GM12878 (cell line): ENCODE measurements at regions not wholly inside any gene's neighbourhood (a gene's known extent, or its start where the extent isn't known, plus 50 kb on each side); places are given as distances from the start of the nearest gene placed in this dataset.
A peak's percentile ranks its signal among the peaks of the same experiment; 100 is the strongest.

ENCODE experiments used
- ATAC-seq: fragments of 200-7000 bp; cut with Tn5 transposase; 3 replicates; pipeline ENCODE4 v1.9.1; 2020; ENCODE audit warnings: mild to moderate bottlenecking, moderate library complexity
- BruUV-seq: library from RNA; stranded (reverse); fragments of 400-500 nt; replicated peaks from 2 replicates; lab custom pipeline; 2021; lab: Mats Ljungman, UMichigan
- CTCF ChIA-PET: fragments of 300-600 bp; sonication (Branson Sonifier 250); formaldehyde crosslinking; extraction: SDS; loops from one replicate; lab custom pipeline; 2021; ENCODE audit warnings: inconsistent platforms; lab: Yijun Ruan, JAX
- POLR2A ChIA-PET: fragments of 350-600 bp; formaldehyde crosslinking; extraction: SDS; loops from one replicate; lab custom pipeline; 2021; ENCODE audit warnings: inconsistent platforms; lab: Charles Lee
- RAD21 ChIA-PET: fragments of 300-600 bp; sonication (Branson Sonifier 250); formaldehyde crosslinking; loops from one replicate; lab custom pipeline; 2023; ENCODE audit warnings: antibody characterized with exemption; ENCODE audit not compliant: unreplicated experiment; lab: Charles Lee
- SMC1A ChIA-PET: fragments of 300-600 bp; sonication (Branson Sonifier 250); formaldehyde crosslinking; loops from one replicate; lab custom pipeline; 2023; ENCODE audit not compliant: unreplicated experiment, uncharacterized antibody; lab: Charles Lee
- DNase-seq: peaks from one replicate; pipeline ENCODE4 v3.0.0-alpha.2; 2011; ENCODE audit warnings: low read depth, low spot score
- FAIRE-seq: peaks from 3 replicates; lab custom pipeline; 2011; peaks lifted over from hg19 to GRCh38; lab: Jason Lieb, UNC
- H2AFZ ChIP-seq: 2 replicates; pipeline ENCODE4 v1.6.0; 2011; ENCODE audit warnings: low read depth, low read length, control low read depth; ENCODE audit not compliant: control insufficient read depth
- H3K27ac ChIP-seq: 2 replicates; pipeline ENCODE4 v1.5.1; 2011; ENCODE audit warnings: control low read depth; ENCODE audit not compliant: control insufficient read depth, insufficient read depth
- H3K27me3 ChIP-seq, 2 experiments: replicated peaks in 1 of 2; 2 replicates each; pipeline versions ENCODE4 v1.6.0 to v1.6.1; 2011; ENCODE audit warnings: low read length in 1 of 2; ENCODE audit not compliant: control insufficient read depth in 2 of 2, insufficient read depth in 2 of 2
- H3K36me3 ChIP-seq, 2 experiments: 2 replicates each; pipeline ENCODE4 v1.5.1; 2011; ENCODE audit warnings: low read length in 1 of 2; ENCODE audit not compliant: control insufficient read depth in 2 of 2, insufficient read depth in 2 of 2
- H3K4me1 ChIP-seq: 2 replicates; pipeline ENCODE4 v1.6.1; 2011; ENCODE audit warnings: mild to moderate bottlenecking, low read length, moderate library complexity, mixed read lengths; ENCODE audit not compliant: control insufficient read depth, insufficient read depth
- H3K4me2 ChIP-seq: 2 replicates; pipeline ENCODE4 v1.6.0; 2011; ENCODE audit warnings: control low read depth; ENCODE audit not compliant: control insufficient read depth, insufficient read depth
- H3K4me3 ChIP-seq: fragments of 200-600 bp; sonication (generic); 2 replicates; pipeline ENCODE4 v1.5.1; 2016
- H3K79me2 ChIP-seq: 2 replicates; pipeline ENCODE4 v1.6.0; 2011; ENCODE audit warnings: low read length; ENCODE audit not compliant: control insufficient read depth, insufficient read depth
- H3K9ac ChIP-seq: 2 replicates; pipeline ENCODE4 v1.8.0; 2011; ENCODE audit warnings: low read length, control low read depth, mixed read lengths; ENCODE audit not compliant: control insufficient read depth, insufficient read depth
- H3K9me3 ChIP-seq: replicated peaks from 3 replicates; pipeline ENCODE4 v1.5.1; 2011; ENCODE audit warnings: mild to moderate bottlenecking, low read length; ENCODE audit not compliant: control insufficient read depth, insufficient read depth
- H4K20me1 ChIP-seq: 2 replicates; pipeline ENCODE4 v1.6.0; 2011; ENCODE audit not compliant: control insufficient read depth, insufficient read depth
- DPF2 ChIP-seq: fragments of 450-650 bp; IDR thresholded peaks from 2 replicates; pipeline ENCODE4 v1.6.1; 2017; ENCODE audit warnings: mild to moderate bottlenecking
- IKZF1 ChIP-seq: fragments of 450-650 bp; conservative IDR thresholded peaks from 2 replicates; pipeline ENCODE4 v1.6.1; 2017; ENCODE audit warnings: antibody characterized with exemption, mild to moderate bottlenecking
- NBN ChIP-seq: fragments of 450-650 bp; IDR thresholded peaks from 2 replicates; pipeline ENCODE4 v1.6.1; 2016
- RELA ChIP-seq: fragments of 450-650 bp; IDR thresholded peaks from 2 replicates; pipeline ENCODE4 v1.8.0; 2014; ENCODE audit warnings: borderline replicate concordance; ENCODE audit not compliant: partially characterized antibody
- YY1 ChIP-seq: IDR thresholded peaks from 2 replicates; pipeline ENCODE4 v1.6.1; 2011; ENCODE audit warnings: low read depth, mild to moderate bottlenecking, low read length
- WGBS: methylation state at CpG from one replicate; pipeline ENCODE4 v1.1.6; 2016; ENCODE audit warnings: low lambda C conversion rate; ENCODE audit not compliant: insufficient replicate concordance, insufficient coverage; ENCODE audit errors: missing lambda C conversion rate; 5-methylcytosine and 5-hydroxymethylcytosine counted together
- in situ Hi-C: fragments of 300-500 bp; cut with MboI; formaldehyde crosslinking; loops from 9 replicates; pipeline ENCODE4 v1.14.3; 2018; ENCODE audit warnings: mixed read lengths
- intact Hi-C: fragments of 100-400 bp; cut with micrococcal nuclease; formaldehyde crosslinking; loops from one replicate; pipeline ENCODE4 v1.14.2; 2022; ENCODE audit not compliant: unreplicated experiment
- TF ChIP-seq, protein P1 (sequence below): IDR thresholded peaks from 2 replicates; pipeline ENCODE4 v1.6.1; 2011; ENCODE audit warnings: low read depth, mild to moderate bottlenecking, low read length, moderate library complexity, borderline replicate concordance; ENCODE audit errors: extremely low read depth
- TF ChIP-seq, protein P2 (sequence below): fragments of 450-650 bp; IDR thresholded peaks from 2 replicates; pipeline ENCODE4 v1.6.1; 2017; ENCODE audit warnings: low read depth, mild to moderate bottlenecking, moderate library complexity
- TF ChIP-seq, protein P3 (sequence below): fragments of 450-650 bp; formaldehyde crosslinking; IDR thresholded peaks from 2 replicates; pipeline ENCODE4 v1.5.0; 2022; ENCODE audit warnings: mild to moderate bottlenecking, missing genetic modification characterization
- TF ChIP-seq, protein P4 (sequence below): fragments of 450-650 bp; IDR thresholded peaks from 2 replicates; pipeline ENCODE4 v1.6.1; 2016; ENCODE audit warnings: mild to moderate bottlenecking
- TF ChIP-seq, protein P5 (sequence below): fragments of 450-650 bp; IDR thresholded peaks from 2 replicates; pipeline ENCODE4 v1.6.1; 2017; ENCODE audit warnings: antibody characterized with exemption, mild to moderate bottlenecking, moderate library complexity

DNA sequence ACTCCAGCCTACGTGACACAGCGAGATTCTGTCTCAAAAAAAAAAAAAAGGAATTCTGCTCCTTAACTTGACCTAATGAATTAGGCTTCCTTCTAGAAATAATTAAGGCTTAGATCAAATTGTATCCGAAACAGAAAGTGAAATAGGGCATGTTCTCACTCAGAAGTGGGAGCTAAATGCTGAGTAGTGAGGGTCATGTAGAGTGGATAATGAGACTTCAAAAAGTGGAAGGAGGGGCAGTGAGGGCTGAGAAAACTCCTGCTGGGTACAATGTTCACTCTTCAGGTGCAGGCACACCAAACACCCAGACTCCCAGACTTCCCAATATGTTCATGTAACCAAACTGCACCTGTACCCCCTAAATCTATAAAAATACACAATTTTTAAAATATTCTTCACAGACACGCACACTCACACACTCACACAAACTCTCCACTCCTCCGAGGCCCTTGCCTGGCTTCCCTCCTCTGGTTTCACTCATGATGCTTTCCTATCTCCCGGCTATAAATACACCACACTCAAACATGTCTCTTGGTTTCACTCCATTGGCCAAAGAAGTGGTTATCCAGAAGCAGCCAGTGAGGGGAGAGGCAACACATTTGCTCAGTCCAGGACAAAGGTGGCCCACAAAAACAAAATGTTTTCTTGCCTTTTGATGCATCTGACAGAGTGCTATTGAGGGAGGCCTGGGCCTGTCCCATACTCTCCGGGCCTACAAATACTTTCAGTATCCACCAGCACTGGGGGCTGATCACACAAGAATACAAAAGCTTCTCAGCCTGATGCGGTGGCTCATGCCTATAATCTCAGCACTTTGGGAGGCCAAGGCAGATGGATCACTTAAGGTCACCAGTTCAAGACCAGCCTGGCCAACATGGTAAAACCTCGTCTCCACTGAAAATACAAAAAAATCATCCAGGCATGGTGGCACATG, 249.2 kb downstream of the TOMM20 start:
- Histone ChIP-seq H3K9me3 (no peaks in the 10 kb centered on the region; the same call in 1 of the 3 replicates), H4K20me1 (no peaks in the 10 kb centered on the region), H3K27ac (no peak overlapping the region; the same call in 1 of the 2 replicates), H3K4me3 (0 out of 2 replicates have a peak overlapping the region, but pooled peaks have one; percentile 24), H3K9ac (no peak overlapping the region; the same call in 1 of the 2 replicates), H3K36me3 (no peaks in the 10 kb centered on the region), H3K27me3 (no peaks in the 10 kb centered on the region), H3K4me1 (peaks cover 62% of the 10 kb centered on the region), H3K4me2 (peak overlapping the region; percentile 21), H2AFZ (no peak overlapping the region), H3K79me2 (no peaks in the 10 kb centered on the region)
- ChIA-PET SMC1A (interaction anchor here (0.6 to 5.0 kb wide), 24 partner anchors 16 to 380 kb away, joined by 3 to 37 read pairs (median 4); no protein-coding TSS in a partner anchor), CTCF (interaction anchor here (0.6 to 0.9 kb wide), 4 partner anchors 53 to 611 kb away, joined by 3 to 4 read pairs (median 4); no protein-coding TSS in a partner anchor), RAD21 (interaction anchor here (0.6 to 3.5 kb wide), 12 partner anchors 17 to 248 kb away, joined by 3 to 24 read pairs (median 6); no protein-coding TSS in a partner anchor), POLR2A (interaction anchor here (0.5 to 1.9 kb wide), 8 partner anchors 11 to 279 kb away, joined by 3 to 13 read pairs (median 5); no protein-coding TSS in a partner anchor)
- no peak for DNase-seq
- in situ Hi-C loops: no loop called here
- WGBS: 73% methylated on average over 9 of the region's 9 CpGs
- no TSS peak for BruUV-seq
- intact Hi-C loops: loop anchor here (5.0 kb wide), 1 partner anchor 147 kb away; no protein-coding TSS in a partner anchor
- ATAC-seq: no peak
- FAIRE-seq: no peak
- TF ChIP-seq DPF2 (0 out of 2 replicates have a peak, but pooled peaks have one; percentile 29), YY1 (no peak), NBN (0 out of 2 replicates have a peak, but pooled peaks have one; percentile 23), RELA (no peak), IKZF1 (peak; percentile 6; the same call in 1 of the 2 replicates)
- TF ChIP-seq, protein P1, sequence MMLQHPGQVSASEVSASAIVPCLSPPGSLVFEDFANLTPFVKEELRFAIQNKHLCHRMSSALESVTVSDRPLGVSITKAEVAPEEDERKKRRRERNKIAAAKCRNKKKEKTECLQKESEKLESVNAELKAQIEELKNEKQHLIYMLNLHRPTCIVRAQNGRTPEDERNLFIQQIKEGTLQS: no peak
- TF ChIP-seq, protein P2, sequence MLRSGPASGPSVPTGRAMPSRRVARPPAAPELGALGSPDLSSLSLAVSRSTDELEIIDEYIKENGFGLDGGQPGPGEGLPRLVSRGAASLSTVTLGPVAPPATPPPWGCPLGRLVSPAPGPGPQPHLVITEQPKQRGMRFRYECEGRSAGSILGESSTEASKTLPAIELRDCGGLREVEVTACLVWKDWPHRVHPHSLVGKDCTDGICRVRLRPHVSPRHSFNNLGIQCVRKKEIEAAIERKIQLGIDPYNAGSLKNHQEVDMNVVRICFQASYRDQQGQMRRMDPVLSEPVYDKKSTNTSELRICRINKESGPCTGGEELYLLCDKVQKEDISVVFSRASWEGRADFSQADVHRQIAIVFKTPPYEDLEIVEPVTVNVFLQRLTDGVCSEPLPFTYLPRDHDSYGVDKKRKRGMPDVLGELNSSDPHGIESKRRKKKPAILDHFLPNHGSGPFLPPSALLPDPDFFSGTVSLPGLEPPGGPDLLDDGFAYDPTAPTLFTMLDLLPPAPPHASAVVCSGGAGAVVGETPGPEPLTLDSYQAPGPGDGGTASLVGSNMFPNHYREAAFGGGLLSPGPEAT: no peak; the same call in 1 of the 2 replicates
- TF ChIP-seq, protein P3, sequence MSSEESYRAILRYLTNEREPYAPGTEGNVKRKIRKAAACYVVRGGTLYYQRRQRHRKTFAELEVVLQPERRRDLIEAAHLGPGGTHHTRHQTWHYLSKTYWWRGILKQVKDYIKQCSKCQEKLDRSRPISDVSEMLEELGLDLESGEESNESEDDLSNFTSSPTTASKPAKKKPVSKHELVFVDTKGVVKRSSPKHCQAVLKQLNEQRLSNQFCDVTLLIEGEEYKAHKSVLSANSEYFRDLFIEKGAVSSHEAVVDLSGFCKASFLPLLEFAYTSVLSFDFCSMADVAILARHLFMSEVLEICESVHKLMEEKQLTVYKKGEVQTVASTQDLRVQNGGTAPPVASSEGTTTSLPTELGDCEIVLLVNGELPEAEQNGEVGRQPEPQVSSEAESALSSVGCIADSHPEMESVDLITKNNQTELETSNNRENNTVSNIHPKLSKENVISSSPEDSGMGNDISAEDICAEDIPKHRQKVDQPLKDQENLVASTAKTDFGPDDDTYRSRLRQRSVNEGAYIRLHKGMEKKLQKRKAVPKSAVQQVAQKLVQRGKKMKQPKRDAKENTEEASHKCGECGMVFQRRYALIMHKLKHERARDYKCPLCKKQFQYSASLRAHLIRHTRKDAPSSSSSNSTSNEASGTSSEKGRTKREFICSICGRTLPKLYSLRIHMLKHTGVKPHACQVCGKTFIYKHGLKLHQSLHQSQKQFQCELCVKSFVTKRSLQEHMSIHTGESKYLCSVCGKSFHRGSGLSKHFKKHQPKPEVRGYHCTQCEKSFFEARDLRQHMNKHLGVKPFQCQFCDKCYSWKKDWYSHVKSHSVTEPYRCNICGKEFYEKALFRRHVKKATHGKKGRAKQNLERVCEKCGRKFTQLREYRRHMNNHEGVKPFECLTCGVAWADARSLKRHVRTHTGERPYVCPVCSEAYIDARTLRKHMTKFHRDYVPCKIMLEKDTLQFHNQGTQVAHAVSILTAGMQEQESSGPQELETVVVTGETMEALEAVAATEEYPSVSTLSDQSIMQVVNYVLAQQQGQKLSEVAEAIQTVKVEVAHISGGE (CRISPR knock-in tag): no peak
- TF ChIP-seq, protein P4, sequence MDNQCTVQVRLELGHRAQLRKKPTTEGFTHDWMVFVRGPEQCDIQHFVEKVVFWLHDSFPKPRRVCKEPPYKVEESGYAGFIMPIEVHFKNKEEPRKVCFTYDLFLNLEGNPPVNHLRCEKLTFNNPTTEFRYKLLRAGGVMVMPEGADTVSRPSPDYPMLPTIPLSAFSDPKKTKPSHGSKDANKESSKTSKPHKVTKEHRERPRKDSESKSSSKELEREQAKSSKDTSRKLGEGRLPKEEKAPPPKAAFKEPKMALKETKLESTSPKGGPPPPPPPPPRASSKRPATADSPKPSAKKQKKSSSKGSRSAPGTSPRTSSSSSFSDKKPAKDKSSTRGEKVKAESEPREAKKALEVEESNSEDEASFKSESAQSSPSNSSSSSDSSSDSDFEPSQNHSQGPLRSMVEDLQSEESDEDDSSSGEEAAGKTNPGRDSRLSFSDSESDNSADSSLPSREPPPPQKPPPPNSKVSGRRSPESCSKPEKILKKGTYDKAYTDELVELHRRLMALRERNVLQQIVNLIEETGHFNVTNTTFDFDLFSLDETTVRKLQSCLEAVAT: 0 out of 2 replicates have a peak, but pooled peaks have one; percentile 16
- TF ChIP-seq, protein P5, sequence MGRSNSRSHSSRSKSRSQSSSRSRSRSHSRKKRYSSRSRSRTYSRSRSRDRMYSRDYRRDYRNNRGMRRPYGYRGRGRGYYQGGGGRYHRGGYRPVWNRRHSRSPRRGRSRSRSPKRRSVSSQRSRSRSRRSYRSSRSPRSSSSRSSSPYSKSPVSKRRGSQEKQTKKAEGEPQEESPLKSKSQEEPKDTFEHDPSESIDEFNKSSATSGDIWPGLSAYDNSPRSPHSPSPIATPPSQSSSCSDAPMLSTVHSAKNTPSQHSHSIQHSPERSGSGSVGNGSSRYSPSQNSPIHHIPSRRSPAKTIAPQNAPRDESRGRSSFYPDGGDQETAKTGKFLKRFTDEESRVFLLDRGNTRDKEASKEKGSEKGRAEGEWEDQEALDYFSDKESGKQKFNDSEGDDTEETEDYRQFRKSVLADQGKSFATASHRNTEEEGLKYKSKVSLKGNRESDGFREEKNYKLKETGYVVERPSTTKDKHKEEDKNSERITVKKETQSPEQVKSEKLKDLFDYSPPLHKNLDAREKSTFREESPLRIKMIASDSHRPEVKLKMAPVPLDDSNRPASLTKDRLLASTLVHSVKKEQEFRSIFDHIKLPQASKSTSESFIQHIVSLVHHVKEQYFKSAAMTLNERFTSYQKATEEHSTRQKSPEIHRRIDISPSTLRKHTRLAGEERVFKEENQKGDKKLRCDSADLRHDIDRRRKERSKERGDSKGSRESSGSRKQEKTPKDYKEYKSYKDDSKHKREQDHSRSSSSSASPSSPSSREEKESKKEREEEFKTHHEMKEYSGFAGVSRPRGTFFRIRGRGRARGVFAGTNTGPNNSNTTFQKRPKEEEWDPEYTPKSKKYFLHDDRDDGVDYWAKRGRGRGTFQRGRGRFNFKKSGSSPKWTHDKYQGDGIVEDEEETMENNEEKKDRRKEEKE: no peak
